MM.1S (cell line): ENCODE measurements at regions not wholly inside any gene's neighbourhood (a gene's known extent, or its start where the extent isn't known, plus 50 kb on each side); places are given as distances from the start of the nearest gene placed in this dataset.

Experiments
- CTCF ChIP-seq: fragments of 300-600 bp; sonication (generic); IDR thresholded peaks from 2 replicates; pipeline ENCODE4 v1.5.1; 2016; ENCODE audit warnings: antibody characterized with exemption, low read length, mixed read lengths
- EZH2 ChIP-seq: fragments of 300-600 bp; sonication (generic); optimal IDR thresholded peaks from 2 replicates; pipeline ENCODE3; 2017; ENCODE audit warnings: low read depth, mild to moderate bottlenecking, antibody characterized with exemption, low read length, mixed read lengths

DNA sequence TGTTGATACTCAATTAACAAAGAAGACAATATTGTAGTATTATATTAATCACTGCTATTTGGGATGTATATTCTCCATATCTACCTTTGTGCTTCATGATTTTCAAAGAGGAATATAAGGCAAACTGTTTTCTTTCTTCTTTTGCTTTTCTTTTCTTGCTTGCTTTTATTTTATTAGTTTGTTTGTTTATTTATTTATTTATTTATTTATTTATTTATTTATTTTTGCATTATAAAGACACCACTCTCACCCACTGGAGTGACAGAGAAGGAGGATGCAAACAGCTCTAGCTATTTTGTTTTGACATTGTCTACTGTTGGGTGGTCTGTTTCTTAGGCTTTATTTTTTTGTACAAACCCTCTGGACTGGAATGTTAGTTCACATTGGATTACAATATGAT, 1352.7 kb downstream of the HACE1 start:
- no peak for TF ChIP-seq CTCF
- TF ChIP-seq EZH2: no peak
